Ovary (tissue), 7 donors: ENCODE measurements at regions not wholly inside any gene's neighbourhood (a gene's known extent, or its start where the extent isn't known, plus 50 kb on each side); places are given as distances from the start of the nearest gene placed in this dataset. TPM values are rescaled to one million over a fixed set of nuclear protein-coding genes. Genes with fewer than 3 reads are reported as not detected.
"Not testable (repeated sequence)": the region's sequence is repeated elsewhere in the genome, so short reads cannot be mapped to it uniquely, and the experiment has no call there.

Experiments used
- DNase-seq, 5 donors: peaks; one replicate each; pipeline ENCODE4 v3.0.0-alpha.2; 2019 to 2020
- H3K27ac ChIP-seq, 2 donors: fragments of 200-600 bp; one replicate each; pipeline versions ENCODE4 v1.5.1 to v1.8.0; 2019 to 2022
- H3K27me3 ChIP-seq: fragments of 200-600 bp; one replicate; pipeline ENCODE4 v1.8.0; 2022
- H3K36me3 ChIP-seq: fragments of 200-600 bp; sonication (generic); one replicate; pipeline ENCODE4 v1.5.1; 2019
- H3K4me1 ChIP-seq: one replicate; pipeline ENCODE4 v1.8.1; 2013; ENCODE audit warnings: mild to moderate bottlenecking, moderate library complexity; ENCODE audit not compliant: insufficient read depth
- H3K4me3 ChIP-seq: fragments of 200-600 bp; sonication (generic); one replicate; pipeline ENCODE4 v1.5.1; 2017
- H3K9me3 ChIP-seq, 2 donors: fragments of 200-600 bp in 1 of 2; sonication (generic) in 1 of 2; one replicate each; pipeline versions ENCODE4 v1.5.1 to v1.8.1; 2013 to 2019; ENCODE audit warnings: mild to moderate bottlenecking in 1 of 2, moderate library complexity in 1 of 2
- WGBS, 3 donors: extraction: QIAGEN DNeasy Blood & Tissue Kit in 1 of 3; methylation state at CpG; one replicate each; pipeline versions ENCODE4 v1.1.5 to v1.1.7; 2013 to 2017; 5-methylcytosine and 5-hydroxymethylcytosine counted together
- intact Hi-C, 4 donors: fragments of 100-400 bp; cut with DNase I; formaldehyde crosslinking; loops; one replicate each; pipeline versions ENCODE4 v1.11.0 to v1.15.1; 2022 to 2023
- small RNA-seq: library from RNA; depleted of rRNA; stranded (forward); fragments of <200 nt; gene quantifications from one replicate; pipeline ENCODE3, GENCODE V24; 2016
- donor health status: DM: no; HTN: no; CAD: no; lungs with moderate emphysema.
- donor health status: DM: no; HTN: no; CAD: no.
- donor health status: Bipolar disorder and iron deficiency.
- donor health status: DM: no; HTN: no; CAD: no.
- donor health status: DM: yes; HTN: yes; CAD: no.

DNA sequence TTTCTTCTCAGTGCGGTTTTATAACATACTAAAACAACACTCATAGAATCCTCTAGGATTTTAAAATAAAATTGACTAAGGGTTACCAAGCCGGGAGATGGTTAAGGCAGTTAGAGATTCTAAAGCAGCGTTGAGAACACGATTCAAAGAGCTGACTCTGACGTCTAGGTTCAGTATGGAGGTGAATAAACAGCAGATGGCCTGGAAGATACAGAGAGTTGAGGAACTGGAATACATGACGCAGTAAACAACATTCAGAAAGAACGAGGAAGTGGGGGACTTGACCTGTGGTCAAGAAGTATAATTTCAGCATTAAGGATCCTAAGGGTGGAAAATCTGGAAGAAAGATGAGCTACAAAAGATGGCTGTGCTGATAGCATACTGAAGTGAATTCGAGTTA, 68.4 kb upstream of the NBPF26 start:
- H3K27ac ChIP-seq, H3K36me3 ChIP-seq, H3K4me3 ChIP-seq, DNase-seq, intact Hi-C loops, H3K9me3 ChIP-seq, H3K27me3 ChIP-seq, H3K4me1 ChIP-seq: not testable (repeated sequence)
- no CpG with 5 or more reads among the region's 8 CpGs for WGBS, 3 donors

DNA sequence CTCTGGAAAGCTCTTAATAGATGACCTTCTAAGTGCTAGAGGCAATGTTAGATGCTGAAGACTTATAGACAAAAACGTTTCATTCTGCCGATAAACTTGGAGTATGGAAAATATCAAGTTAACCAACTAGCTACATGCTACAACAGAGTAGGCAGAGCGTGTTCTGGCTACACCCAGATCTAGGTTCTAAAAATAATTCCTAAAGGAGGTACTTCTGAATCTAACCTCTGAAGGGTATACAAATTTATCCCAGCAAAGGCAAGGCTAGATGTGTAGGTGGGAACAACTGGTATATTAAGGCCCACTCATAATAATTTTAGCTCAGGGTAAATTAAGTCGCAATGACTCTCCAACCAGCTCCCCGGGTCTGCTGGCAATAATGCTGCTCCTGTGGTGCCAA, 67.6 kb upstream of the NBPF26 start:
- H3K27me3 ChIP-seq, H3K4me3 ChIP-seq, H3K27ac ChIP-seq, H3K36me3 ChIP-seq, intact Hi-C loops, DNase-seq, H3K4me1 ChIP-seq, H3K9me3 ChIP-seq: not testable (repeated sequence)
- WGBS, 3 donors, result no CpG with 5 or more reads among the region's 5 CpGs

DNA sequence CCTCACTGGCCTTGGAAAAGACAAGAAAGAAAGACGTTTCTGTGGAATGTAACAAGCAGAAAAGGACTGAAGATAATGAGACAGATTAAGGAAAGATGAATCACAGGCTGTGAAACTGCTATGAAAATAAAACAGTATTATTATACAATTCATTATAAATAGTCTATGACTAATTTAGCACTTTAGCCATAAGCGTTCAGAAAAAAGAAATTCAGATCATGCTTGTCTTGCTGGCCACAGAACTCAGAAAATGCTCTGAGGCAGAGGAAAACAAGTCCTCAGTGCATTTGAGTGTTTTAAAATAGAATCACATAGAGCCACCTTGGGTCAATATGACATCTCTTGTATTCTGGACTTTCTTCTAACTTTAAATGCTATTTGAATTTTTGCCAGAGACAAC, 65.9 kb upstream of the NBPF26 start:
- H3K27me3 ChIP-seq, H3K4me3 ChIP-seq, H3K36me3 ChIP-seq, intact Hi-C loops, DNase-seq, H3K4me1 ChIP-seq, H3K27ac ChIP-seq, H3K9me3 ChIP-seq: not testable (repeated sequence)
- 0% methylated on average over 1 of the region's 2 CpGs; no CpG with 5 or more reads in 2 of the 3 donors for WGBS, 3 donors

DNA sequence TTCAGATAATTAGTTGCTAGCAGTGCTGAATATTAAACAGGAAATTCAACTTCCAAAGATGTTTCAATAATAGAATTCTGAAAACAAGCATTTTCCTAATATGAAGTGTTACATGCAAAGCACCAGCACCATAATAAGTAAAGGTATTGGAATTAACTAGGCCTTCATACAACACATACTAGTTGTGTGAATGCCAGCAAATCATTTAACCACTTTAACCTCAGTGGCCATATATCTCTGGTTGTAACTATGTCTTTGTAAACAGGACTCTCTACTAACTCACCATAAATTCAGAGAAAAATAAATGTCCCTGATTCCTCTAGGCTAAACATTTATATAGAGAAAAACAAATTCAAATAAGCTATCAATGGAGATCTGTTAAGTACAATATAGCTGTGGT, 65.1 kb upstream of the NBPF26 start:
- H3K9me3 ChIP-seq, H3K27me3 ChIP-seq, H3K27ac ChIP-seq, intact Hi-C loops, DNase-seq, H3K36me3 ChIP-seq, H3K4me1 ChIP-seq, H3K4me3 ChIP-seq: not testable (repeated sequence)

DNA sequence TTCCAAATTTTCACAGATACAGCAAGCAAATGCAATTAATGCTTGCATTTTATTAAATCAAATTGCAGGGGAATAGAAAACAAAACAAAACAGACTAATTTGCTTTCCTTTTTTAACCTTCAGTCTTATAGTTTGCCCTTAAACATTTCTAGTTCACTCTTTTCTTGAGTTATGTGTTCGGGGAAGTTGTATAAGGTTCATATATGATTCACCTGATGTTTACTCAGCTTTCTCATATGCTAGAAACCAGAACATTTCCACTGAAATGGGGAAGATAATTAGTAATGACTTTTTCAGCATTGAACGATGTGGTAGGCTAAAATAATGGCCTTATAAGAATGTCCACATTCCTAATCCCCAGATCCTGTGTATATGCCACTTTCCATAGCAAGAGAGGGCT, 64.6 kb upstream of the NBPF26 start:
- no CpG with 5 or more reads among the region's 2 CpGs for WGBS, 3 donors
- H3K4me3 ChIP-seq, DNase-seq, intact Hi-C loops, H3K27ac ChIP-seq, H3K27me3 ChIP-seq, H3K4me1 ChIP-seq, H3K9me3 ChIP-seq, H3K36me3 ChIP-seq: not testable (repeated sequence)

DNA sequence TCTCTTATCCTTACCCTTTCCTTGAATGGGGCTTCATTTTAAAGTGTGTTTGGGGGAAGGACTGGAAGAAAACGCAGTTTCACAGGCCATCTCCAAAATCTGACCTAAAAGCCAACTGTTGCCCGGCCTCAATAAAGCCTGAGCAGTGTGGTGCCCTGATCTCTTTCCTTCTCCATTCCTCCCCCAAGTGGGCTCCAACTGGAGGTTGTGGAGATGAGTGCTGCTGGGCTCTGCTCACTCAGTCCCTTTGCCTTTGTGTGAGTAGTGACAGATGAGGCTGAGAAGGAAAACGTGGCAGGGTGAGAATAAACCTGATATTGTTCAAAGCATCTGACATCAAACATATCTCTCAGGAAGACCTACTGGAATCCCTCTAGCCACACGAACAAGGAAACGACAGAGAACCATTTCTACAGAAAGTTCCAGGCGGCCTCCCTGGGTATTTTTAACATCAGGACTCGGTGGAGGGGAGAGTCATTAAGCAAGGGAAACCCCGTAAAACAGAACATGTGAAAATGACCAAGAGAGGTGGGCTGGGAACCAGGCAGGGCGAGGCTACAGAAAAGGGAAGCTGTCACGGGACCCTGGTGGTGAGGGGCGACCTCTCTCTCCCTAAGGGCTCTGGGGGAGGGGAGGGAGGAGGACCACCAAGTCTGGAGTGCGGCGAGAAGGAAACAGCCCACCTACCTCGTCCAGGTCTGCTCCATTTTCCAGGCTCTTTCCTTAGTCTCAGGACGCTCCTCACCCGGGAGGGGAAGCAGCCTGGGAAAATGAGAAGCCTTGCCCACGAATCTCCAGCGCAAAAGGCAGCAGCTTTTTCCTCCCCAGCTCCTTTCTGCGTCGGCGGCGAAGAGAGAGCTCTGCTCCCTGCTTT, 59.1 kb upstream of the NBPF26 start:
- H3K27me3 ChIP-seq, intact Hi-C loops, H3K9me3 ChIP-seq, DNase-seq, H3K27ac ChIP-seq, H3K36me3 ChIP-seq, H3K4me3 ChIP-seq, H3K4me1 ChIP-seq: not testable (repeated sequence)
- WGBS, 3 donors, result 16 to 30% methylated on average over 6 to 9 of the region's 22 CpGs; no CpG with 5 or more reads in 1 of the 3 donors

DNA sequence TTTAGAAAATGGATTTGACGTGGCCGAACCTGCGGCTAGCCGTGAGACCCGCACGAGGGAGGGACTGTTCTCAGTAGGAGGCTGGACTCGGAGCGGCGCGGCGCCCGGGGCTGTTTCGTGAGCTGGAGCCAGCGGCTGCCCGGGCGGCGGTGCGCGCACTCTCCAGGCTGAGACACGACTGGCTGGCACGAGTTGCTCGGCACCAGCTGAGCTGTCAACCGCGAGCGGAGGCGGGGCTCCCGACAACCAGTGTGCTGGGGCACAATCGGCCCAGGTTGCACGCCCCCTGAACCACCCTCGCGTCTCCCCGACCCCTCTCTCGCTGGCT, 58.5 kb upstream of the NBPF26 start:
- H3K27ac ChIP-seq, H3K4me3 ChIP-seq, H3K27me3 ChIP-seq, H3K36me3 ChIP-seq, H3K4me1 ChIP-seq, intact Hi-C loops, H3K9me3 ChIP-seq, DNase-seq: not testable (repeated sequence)
- WGBS, 3 donors, result 0 to 2% methylated on average over 8 to 14 of the region's 33 CpGs; no CpG with 5 or more reads in 1 of the 3 donors

DNA sequence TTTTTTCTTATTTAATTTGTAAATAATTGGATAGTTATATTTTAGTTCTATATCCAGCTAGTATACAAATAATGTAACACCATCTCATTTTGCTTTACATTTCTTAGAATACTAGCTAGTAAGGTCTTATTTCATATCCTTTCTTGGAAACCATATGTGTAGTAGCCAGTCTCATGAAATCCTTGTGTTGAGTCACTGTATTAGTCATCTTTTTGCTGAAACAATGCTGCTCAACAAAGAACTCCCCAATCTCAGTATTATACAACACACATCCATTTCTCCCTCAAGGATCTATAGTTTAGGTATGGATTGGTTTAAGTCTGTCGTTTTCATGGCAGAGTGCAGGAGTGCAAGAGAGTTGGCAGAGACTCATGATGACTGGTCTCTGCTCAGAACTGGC, 55.6 kb upstream of the NBPF26 start:
- DNase-seq, H3K36me3 ChIP-seq, H3K27me3 ChIP-seq, H3K4me1 ChIP-seq, intact Hi-C loops, H3K9me3 ChIP-seq, H3K27ac ChIP-seq, H3K4me3 ChIP-seq: not testable (repeated sequence)
- no CpG with 5 or more reads among the region's 1 CpG for WGBS, 3 donors

Small RNA genes lying in the stretch of these regions (small RNA-seq; reads per million reads assigned to genes)
- gene RF00004, result not detected
